ENCODE measurements at regions not wholly inside any gene's neighbourhood (a gene's known extent, or its start where the extent isn't known, plus 50 kb on each side); places are given as distances from the start of the nearest gene placed in this dataset.
"Not testable (repeated sequence)": the region's sequence is repeated elsewhere in the genome, so short reads cannot be mapped to it uniquely, and the experiment has no call there.

DNA sequence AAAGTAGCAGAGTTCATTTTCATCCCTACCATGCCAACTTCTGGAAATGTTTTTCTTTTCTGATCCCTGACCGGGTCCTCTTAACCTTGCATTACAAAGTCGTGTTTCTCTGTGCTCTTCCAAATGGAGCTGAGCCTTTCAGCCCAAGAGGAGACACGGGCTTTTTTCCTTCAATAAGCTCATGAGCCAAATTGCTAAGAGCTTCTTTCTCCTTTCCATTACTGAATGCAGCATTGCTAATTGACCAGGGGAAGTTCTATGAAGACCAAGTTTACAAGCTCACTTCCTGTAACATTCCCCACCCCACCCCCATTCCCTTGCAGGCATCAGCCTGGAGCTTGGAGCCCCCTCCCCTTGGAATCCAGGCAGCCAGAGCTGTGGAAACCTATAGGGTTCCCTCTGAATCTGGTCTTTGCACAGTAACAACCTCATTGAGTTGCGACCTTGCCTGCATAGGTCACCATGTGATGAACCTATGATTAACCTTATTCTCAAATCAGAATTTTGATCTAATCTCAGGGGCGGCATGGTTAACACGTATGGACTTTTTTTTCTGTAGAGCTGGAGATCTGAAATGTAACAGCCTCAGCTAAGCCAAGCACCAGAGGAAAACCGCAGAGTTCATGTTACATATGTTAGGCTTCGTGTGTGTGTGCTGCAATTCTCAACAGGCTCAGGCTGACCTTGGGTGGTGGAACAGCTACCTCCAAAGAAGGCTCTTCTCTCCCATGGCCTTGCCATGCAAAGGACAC, 395.7 kb upstream of the ZNF462 start:
- DNase-seq, result no peak

DNA sequence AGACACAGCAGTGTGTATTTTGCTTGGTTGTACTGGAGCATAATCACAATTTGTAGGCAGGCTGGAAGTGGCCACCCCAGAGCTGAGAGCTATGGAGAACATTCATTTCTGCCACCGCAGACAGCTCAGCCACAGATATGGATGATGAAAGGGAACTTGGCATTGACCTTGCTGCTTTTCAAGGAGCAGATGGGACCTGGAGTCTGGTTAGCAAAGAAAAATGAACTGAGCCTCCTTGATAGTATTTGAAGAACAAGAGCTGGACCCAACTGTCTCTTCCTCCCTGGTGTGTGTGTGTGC, 395.2 kb upstream of the ZNF462 start:
- DNase-seq, result no peak

DNA sequence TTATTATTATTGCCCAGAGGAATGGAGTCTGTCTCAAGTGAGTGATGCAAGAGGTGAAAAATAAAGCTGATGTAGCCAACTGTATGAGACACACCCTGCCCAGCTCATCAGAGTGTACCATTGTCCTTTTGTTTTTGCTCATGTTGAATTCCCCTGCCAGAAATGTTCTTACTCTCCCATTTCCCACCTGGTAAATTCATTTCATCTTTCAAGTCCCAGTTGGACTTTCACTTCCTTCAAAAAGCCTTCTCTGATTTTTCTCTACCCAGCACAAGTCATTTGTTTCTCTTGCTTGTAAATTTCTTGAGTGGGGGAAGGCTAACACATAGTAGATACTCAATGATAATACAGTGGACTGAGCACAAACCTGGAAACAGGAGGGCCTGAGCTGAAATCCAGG, 394.5 kb upstream of the ZNF462 start:
- no peak for DNase-seq

- no peak for DNase-seq
These were observed 384.7 kb upstream of the ZNF462 start for GRCh38 chr9:106478312-106478711.

- no peak for DNase-seq
These were observed 384.2 kb upstream of the ZNF462 start for GRCh38 chr9:106478727-106479126.

- no peak for DNase-seq
These were observed 383.3 kb upstream of the ZNF462 start for GRCh38 chr9:106479679-106480078.

DNA sequence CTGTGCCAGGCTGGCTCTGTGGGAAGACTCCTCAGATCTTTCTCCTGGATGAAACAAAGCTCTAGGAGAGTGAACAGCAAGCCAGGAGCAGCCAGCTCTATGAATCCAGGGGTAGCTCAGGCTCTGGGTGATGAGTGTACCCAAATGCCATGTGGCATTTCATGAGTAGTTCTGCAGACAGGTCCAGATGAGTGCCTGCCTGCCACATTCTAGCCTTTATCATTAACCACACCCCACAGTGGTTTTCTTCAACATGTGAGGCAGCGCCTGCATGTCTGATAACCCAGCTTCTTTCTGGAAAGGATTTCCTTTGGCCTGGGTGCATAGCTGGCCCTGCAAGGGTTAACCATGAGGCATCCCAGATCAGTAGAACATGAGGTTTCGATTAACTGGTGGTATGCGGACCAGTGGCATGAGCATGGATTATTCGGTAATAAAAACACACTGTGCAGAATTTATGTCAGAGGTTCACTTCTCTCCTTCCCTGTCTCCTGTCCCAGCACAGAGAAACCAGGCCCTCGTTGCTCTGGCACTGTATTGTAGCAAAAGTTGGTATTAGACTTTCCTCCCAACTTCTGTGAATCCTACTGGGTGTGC, 381.9 kb upstream of the ZNF462 start:
- DNase-seq, result no peak

DNA sequence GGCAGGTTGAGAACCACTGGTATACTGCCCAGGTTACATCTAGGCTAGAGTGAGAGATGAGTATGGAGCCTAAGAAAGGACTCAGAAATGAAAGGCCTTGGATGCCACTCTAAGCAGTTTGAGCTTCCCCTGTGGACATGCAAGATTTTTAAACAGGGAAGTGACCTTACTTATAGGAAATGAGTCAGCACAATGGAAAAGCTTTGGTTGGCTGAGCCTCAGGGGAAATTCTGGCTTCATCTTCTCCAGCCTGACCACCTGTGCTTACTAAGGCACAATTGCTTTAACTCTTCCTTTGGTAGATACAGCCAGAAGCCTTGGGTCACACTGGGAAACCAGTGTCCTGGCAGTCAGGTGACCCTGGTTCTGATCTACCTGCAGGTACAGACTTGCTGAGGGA, 380.2 kb upstream of the ZNF462 start:
- DNase-seq, result no peak

GRCh38 chr9:106486685-106487084, 376.3 kb upstream of the ZNF462 start:
- no peak for DNase-seq

DNA sequence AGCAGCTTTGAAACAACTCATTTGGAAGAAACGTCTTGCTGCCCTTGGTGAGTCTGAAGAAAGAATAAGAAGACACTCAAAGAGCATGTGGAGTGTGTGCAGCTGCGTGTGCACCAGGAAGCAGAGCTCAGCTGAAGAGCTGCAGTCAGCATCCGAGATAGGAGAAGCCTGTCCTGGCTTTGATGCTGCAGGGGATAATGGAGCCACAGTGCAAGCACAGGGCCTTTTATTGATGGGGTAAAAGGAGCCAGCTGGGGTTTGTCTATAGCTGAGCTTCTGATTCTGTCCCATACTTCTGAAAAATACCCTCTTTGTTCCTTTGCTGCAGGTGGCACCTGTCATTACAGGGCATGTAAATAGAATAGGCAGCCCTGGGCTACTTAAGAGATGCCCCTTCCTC, 375.7 kb upstream of the ZNF462 start:
- no peak for DNase-seq

- DNase-seq, result not testable (repeated sequence)
These were observed 370.8 kb upstream of the ZNF462 start for GRCh38 chr9:106492126-106492525.

- DNase-seq, result no peak
These were observed 362.8 kb upstream of the ZNF462 start for GRCh38 chr9:106500171-106500570.

DNA sequence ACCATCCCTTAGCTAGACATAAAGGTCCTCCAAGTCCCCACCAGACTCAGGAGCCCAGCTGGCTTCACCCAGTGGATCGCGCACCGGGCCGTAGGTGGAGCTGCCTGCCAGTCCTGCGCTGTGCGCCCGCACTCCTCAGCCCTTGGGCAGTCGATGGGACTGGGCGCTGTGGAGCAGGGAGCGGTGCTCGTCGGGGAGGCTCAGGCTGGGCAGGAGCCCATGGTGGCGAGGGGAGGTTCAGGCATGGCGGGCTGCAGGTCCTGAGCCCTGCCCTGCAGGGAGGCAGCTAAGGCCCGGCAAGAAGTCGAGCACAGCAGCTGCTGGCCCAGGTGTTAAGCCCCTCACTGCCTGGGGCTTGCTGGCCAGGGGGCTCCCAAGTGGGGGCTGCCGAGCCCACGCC, 361.8 kb upstream of the ZNF462 start:
- not testable (repeated sequence) for DNase-seq

- DNase-seq, result no peak
These were observed 360.0 kb upstream of the ZNF462 start for GRCh38 chr9:106502930-106503329.

- no peak for DNase-seq
These were observed 359.2 kb upstream of the ZNF462 start for GRCh38 chr9:106503759-106504158.

- no peak for DNase-seq
These were observed 336.2 kb upstream of the ZNF462 start for GRCh38 chr9:106526716-106527204.

DNA sequence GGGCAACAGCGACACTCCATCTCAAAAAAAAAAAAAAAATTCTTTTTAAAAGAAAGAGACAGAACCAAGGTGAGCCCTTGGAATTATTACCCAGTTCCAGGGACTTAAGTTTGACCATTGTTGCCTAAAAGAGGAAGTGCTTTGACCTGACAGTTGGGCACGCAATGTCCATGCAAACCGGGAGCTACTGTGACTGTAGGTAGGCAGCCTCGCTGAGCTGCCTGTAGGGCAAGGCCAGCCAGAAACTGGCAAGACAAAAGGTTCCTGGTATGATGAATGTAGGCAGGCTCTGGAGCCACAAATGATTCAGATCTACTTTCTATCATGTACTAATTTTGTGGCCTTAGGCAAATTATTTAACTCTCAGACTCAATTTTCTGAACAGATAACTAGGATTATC, 334.8 kb upstream of the ZNF462 start:
- DNase-seq, result no peak

DNA sequence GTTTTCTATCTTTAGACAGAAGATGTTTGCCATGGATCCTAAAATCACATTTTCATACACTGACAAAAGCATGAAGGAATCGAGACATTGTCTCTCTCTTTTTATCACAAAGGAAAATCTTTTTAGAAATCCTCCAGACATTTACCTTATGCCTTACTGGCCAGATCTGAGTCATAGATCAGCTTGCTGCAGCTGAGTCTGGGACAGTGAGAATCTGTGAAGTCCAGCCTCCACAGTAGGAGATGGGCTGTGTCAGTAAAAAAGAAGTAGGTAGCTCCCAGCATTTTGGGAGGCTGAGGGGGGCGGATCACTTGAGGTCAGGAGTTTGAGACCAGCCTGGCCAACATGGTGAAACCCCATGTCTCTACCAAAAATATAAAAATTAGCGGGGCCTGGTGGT, 333.4 kb upstream of the ZNF462 start:
- DNase-seq, result no peak

- no peak for DNase-seq
These were observed 331.5 kb upstream of the ZNF462 start for GRCh38 chr9:106531491-106531890.

GRCh38 chr9:106532306-106533015, 330.5 kb upstream of the ZNF462 start:
- DNase-seq, result no peak

GRCh38 chr9:106534800-106535199, 328.2 kb upstream of the ZNF462 start:
- DNase-seq, result no peak

DNA sequence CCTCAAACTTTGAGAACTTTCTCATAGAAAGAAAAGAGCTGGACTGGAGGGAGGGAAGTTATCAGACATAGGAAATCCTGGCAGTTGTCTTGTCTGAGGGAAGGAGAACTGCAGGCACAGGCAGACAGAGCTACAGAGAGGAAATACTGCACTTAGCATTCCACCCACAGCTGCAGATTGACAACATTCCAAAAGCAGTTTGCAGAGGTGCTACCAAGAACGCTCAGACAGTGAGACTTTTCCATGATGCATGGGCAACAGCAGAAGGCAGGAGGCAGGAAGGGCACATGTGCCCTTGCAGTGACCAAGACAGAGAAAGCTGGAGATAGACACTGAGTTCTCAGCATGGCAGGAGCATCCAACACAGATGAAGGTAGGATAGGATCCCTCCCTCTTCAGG, 327.5 kb upstream of the ZNF462 start:
- no peak for DNase-seq

GRCh38 chr9:106557996-106558667, 304.8 kb upstream of the ZNF462 start:
- no peak for DNase-seq

GRCh38 chr9:106560540-106560939, 302.4 kb upstream of the ZNF462 start:
- no peak for DNase-seq
